Hepatocyte (in vitro differentiated cells): ENCODE measurements at regions not wholly inside any gene's neighbourhood (a gene's known extent, or its start where the extent isn't known, plus 50 kb on each side); places are given as distances from the start of the nearest gene placed in this dataset.

Experiments
- EZH2 ChIP-seq: fragments of 200-600 bp; sonication (generic); IDR thresholded peaks from 2 replicates; pipeline ENCODE4 v1.6.1; 2016; ENCODE audit warnings: antibody characterized with exemption, mild to moderate bottlenecking, borderline replicate concordance
- EZH2phosphoT487 ChIP-seq: fragments of 200-600 bp; sonication (generic); IDR thresholded peaks from one replicate; pipeline ENCODE4 v1.6.1; 2018; ENCODE audit warnings: antibody characterized with exemption, mild to moderate bottlenecking, low read depth, moderate library complexity; ENCODE audit not compliant: unreplicated experiment, severe bottlenecking
- TF ChIP-seq, protein P1 (sequence below): fragments of 200-600 bp; sonication (generic); IDR thresholded peaks from 2 replicates; pipeline ENCODE4 v1.5.1; 2016; ENCODE audit warnings: antibody characterized with exemption, mild to moderate bottlenecking; ENCODE audit not compliant: poor library complexity

DNA sequence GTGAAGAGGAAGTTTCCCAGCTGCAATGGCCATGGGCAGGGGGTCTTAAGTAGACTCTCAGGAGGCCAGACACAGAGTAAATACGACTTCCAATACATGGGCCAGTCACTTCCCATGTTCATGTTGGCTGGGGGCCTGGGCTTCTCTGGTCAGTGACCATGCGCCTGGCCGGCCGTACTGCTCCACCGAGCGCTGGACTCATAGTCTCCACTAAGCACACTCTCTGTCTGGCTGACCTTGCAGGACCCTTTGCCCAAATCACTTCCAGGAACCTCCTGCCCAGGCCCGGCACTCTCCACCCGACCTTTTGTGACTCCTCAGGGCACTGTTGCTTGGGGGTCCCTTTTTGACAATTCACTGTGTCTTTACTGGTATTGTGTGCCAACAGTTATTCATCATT, 69.3 kb downstream of the SOWAHC start:
- TF ChIP-seq, protein P1, sequence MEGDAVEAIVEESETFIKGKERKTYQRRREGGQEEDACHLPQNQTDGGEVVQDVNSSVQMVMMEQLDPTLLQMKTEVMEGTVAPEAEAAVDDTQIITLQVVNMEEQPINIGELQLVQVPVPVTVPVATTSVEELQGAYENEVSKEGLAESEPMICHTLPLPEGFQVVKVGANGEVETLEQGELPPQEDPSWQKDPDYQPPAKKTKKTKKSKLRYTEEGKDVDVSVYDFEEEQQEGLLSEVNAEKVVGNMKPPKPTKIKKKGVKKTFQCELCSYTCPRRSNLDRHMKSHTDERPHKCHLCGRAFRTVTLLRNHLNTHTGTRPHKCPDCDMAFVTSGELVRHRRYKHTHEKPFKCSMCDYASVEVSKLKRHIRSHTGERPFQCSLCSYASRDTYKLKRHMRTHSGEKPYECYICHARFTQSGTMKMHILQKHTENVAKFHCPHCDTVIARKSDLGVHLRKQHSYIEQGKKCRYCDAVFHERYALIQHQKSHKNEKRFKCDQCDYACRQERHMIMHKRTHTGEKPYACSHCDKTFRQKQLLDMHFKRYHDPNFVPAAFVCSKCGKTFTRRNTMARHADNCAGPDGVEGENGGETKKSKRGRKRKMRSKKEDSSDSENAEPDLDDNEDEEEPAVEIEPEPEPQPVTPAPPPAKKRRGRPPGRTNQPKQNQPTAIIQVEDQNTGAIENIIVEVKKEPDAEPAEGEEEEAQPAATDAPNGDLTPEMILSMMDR: no peak
- TF ChIP-seq EZH2 (no peak), EZH2phosphoT487 (no peak)
